ENCODE measurements at regions not wholly inside any gene's neighbourhood (a gene's known extent, or its start where the extent isn't known, plus 50 kb on each side); places are given as distances from the start of the nearest gene placed in this dataset.

- H3K4me1 Mint-ChIP-seq (ENCODE audit: low read depth): no peaks in the 10 kb centered on the region
- H3K27me3 Mint-ChIP-seq: peaks cover 6% of the 10 kb centered on the region
- H3K9me3 Mint-ChIP-seq: no peaks in the 10 kb centered on the region
- no peak overlapping the region for H3K27ac Mint-ChIP-seq
- no peaks in the 10 kb centered on the region for H3K36me3 Mint-ChIP-seq (ENCODE audit: low read depth)
- no peak overlapping the region for H3K4me3 Mint-ChIP-seq
Measured at GRCh38 chr9:19732441-19732951, 56.3 kb downstream of the SLC24A2 start.

GRCh38 chr9:19728101-19728500 is 60.7 kb downstream of the SLC24A2 start:
- H3K27me3 Mint-ChIP-seq: peaks cover 7% of the 10 kb centered on the region
- H3K9me3 Mint-ChIP-seq: no peaks in the 10 kb centered on the region
- H3K27ac Mint-ChIP-seq: no peak overlapping the region
- no peaks in the 10 kb centered on the region for H3K4me1 Mint-ChIP-seq (ENCODE audit: low read depth)
- no peaks in the 10 kb centered on the region for H3K36me3 Mint-ChIP-seq (ENCODE audit: low read depth)
- no peak overlapping the region for H3K4me3 Mint-ChIP-seq

- H3K9me3 Mint-ChIP-seq: no peaks in the 10 kb centered on the region
- peaks cover 10% of the 10 kb centered on the region for H3K27me3 Mint-ChIP-seq
- no peaks in the 10 kb centered on the region for H3K4me1 Mint-ChIP-seq (ENCODE audit: low read depth)
- H3K4me3 Mint-ChIP-seq: no peak overlapping the region
- H3K27ac Mint-ChIP-seq: no peak overlapping the region
- H3K36me3 Mint-ChIP-seq (ENCODE audit: low read depth): no peaks in the 10 kb centered on the region
Measured at GRCh38 chr9:19725970-19726369, 62.9 kb downstream of the SLC24A2 start.

- Mint-ChIP-seq H3K27ac (no peak overlapping the region), H3K9me3 (no peaks in the 10 kb centered on the region)
Measured at GRCh38 chr9:19720377-19720776, 68.5 kb downstream of the SLC24A2 start.

GRCh38 chr9:19703702-19704101 is 85.1 kb downstream of the SLC24A2 start:
- H3K27me3 Mint-ChIP-seq: no peaks in the 10 kb centered on the region
- no peak overlapping the region for H3K27ac Mint-ChIP-seq
- no peak overlapping the region for H3K4me3 Mint-ChIP-seq
- H3K4me1 Mint-ChIP-seq (ENCODE audit: low read depth): no peaks in the 10 kb centered on the region
- H3K9me3 Mint-ChIP-seq: no peaks in the 10 kb centered on the region
- H3K36me3 Mint-ChIP-seq (ENCODE audit: low read depth): no peaks in the 10 kb centered on the region

More at GRCh38 chr9:19720377-19720776, 68.5 kb downstream of the SLC24A2 start:
- H3K36me3 Mint-ChIP-seq (ENCODE audit: low read depth): no peaks in the 10 kb centered on the region
- H3K4me1 Mint-ChIP-seq (ENCODE audit: low read depth): no peaks in the 10 kb centered on the region
- peaks cover 10% of the 10 kb centered on the region for H3K27me3 Mint-ChIP-seq
- no peak overlapping the region for H3K4me3 Mint-ChIP-seq

GRCh38 chr9:19701991-19702390 is 86.8 kb downstream of the SLC24A2 start:
- Mint-ChIP-seq H3K27me3 (no peaks in the 10 kb centered on the region), H3K27ac (no peak overlapping the region), H3K4me3 (no peak overlapping the region), H3K36me3 (ENCODE audit: low read depth) (no peaks in the 10 kb centered on the region), H3K4me1 (ENCODE audit: low read depth) (no peaks in the 10 kb centered on the region), H3K9me3 (no peaks in the 10 kb centered on the region)

GRCh38 chr9:19701274-19701673 is 87.6 kb downstream of the SLC24A2 start:
- no peaks in the 10 kb centered on the region for H3K9me3 Mint-ChIP-seq
- H3K4me3 Mint-ChIP-seq: no peak overlapping the region
- no peaks in the 10 kb centered on the region for H3K27me3 Mint-ChIP-seq
- H3K4me1 Mint-ChIP-seq (ENCODE audit: low read depth): no peaks in the 10 kb centered on the region
- no peaks in the 10 kb centered on the region for H3K36me3 Mint-ChIP-seq (ENCODE audit: low read depth)
- no peak overlapping the region for H3K27ac Mint-ChIP-seq

GRCh38 chr9:19700699-19701098 is 88.1 kb downstream of the SLC24A2 start:
- Mint-ChIP-seq H3K36me3 (ENCODE audit: low read depth) (no peaks in the 10 kb centered on the region), H3K27ac (no peak overlapping the region), H3K4me1 (ENCODE audit: low read depth) (no peaks in the 10 kb centered on the region)

GRCh38 chr9:19699756-19700155 is 89.1 kb downstream of the SLC24A2 start:
- no peaks in the 10 kb centered on the region for H3K4me1 Mint-ChIP-seq (ENCODE audit: low read depth)
- no peak overlapping the region for H3K4me3 Mint-ChIP-seq
- H3K36me3 Mint-ChIP-seq (ENCODE audit: low read depth): no peaks in the 10 kb centered on the region
- H3K27ac Mint-ChIP-seq: no peak overlapping the region
- H3K27me3 Mint-ChIP-seq: no peaks in the 10 kb centered on the region
- no peaks in the 10 kb centered on the region for H3K9me3 Mint-ChIP-seq

More at GRCh38 chr9:19700699-19701098, 88.1 kb downstream of the SLC24A2 start:
- Mint-ChIP-seq H3K9me3 (no peaks in the 10 kb centered on the region), H3K27me3 (no peaks in the 10 kb centered on the region), H3K4me3 (no peak overlapping the region)

GRCh38 chr9:19698960-19699359 is 89.9 kb downstream of the SLC24A2 start:
- Mint-ChIP-seq H3K4me1 (ENCODE audit: low read depth) (no peaks in the 10 kb centered on the region), H3K9me3 (no peaks in the 10 kb centered on the region), H3K36me3 (ENCODE audit: low read depth) (no peaks in the 10 kb centered on the region), H3K27me3 (no peaks in the 10 kb centered on the region), H3K4me3 (no peak overlapping the region), H3K27ac (no peak overlapping the region)

GRCh38 chr9:19694601-19695000 is 94.2 kb downstream of the SLC24A2 start:
- Mint-ChIP-seq H3K27me3 (peaks cover 5% of the 10 kb centered on the region), H3K36me3 (ENCODE audit: low read depth) (no peaks in the 10 kb centered on the region), H3K4me3 (no peak overlapping the region), H3K9me3 (no peaks in the 10 kb centered on the region), H3K4me1 (ENCODE audit: low read depth) (no peaks in the 10 kb centered on the region), H3K27ac (no peak overlapping the region)

- Mint-ChIP-seq H3K4me1 (ENCODE audit: low read depth) (no peaks in the 10 kb centered on the region), H3K9me3 (peaks cover 8% of the 10 kb centered on the region), H3K4me3 (no peak overlapping the region), H3K27ac (no peak overlapping the region), H3K36me3 (ENCODE audit: low read depth) (no peaks in the 10 kb centered on the region), H3K27me3 (peaks cover 5% of the 10 kb centered on the region)
Measured at GRCh38 chr9:19690128-19690527, 98.7 kb downstream of the SLC24A2 start.

GRCh38 chr9:19689328-19690101 is 99.3 kb downstream of the SLC24A2 start:
- Mint-ChIP-seq H3K36me3 (ENCODE audit: low read depth) (no peaks in the 10 kb centered on the region), H3K27me3 (peaks cover 5% of the 10 kb centered on the region), H3K4me1 (ENCODE audit: low read depth) (no peaks in the 10 kb centered on the region), H3K4me3 (no peak overlapping the region), H3K9me3 (peaks cover 8% of the 10 kb centered on the region), H3K27ac (no peak overlapping the region)

GRCh38 chr9:19683715-19684114 is 105.1 kb downstream of the SLC24A2 start:
- H3K36me3 Mint-ChIP-seq (ENCODE audit: low read depth): no peaks in the 10 kb centered on the region
- H3K4me3 Mint-ChIP-seq: no peak overlapping the region
- no peak overlapping the region for H3K27ac Mint-ChIP-seq
- peaks cover 8% of the 10 kb centered on the region for H3K9me3 Mint-ChIP-seq
- H3K4me1 Mint-ChIP-seq (ENCODE audit: low read depth): peaks cover 4% of the 10 kb centered on the region
- H3K27me3 Mint-ChIP-seq: peaks cover 11% of the 10 kb centered on the region

GRCh38 chr9:19682397-19682796 is 106.4 kb downstream of the SLC24A2 start:
- H3K4me1 Mint-ChIP-seq (ENCODE audit: low read depth): peaks cover 4% of the 10 kb centered on the region
- H3K4me3 Mint-ChIP-seq: no peak overlapping the region
- peaks cover 11% of the 10 kb centered on the region for H3K27me3 Mint-ChIP-seq
- no peak overlapping the region for H3K27ac Mint-ChIP-seq
- H3K36me3 Mint-ChIP-seq (ENCODE audit: low read depth): no peaks in the 10 kb centered on the region
- H3K9me3 Mint-ChIP-seq: peaks cover 5% of the 10 kb centered on the region

- Mint-ChIP-seq H3K36me3 (ENCODE audit: low read depth) (no peaks in the 10 kb centered on the region), H3K27ac (no peak overlapping the region), H3K9me3 (peaks cover 5% of the 10 kb centered on the region), H3K27me3 (peaks cover 15% of the 10 kb centered on the region), H3K4me3 (no peak overlapping the region), H3K4me1 (ENCODE audit: low read depth) (peaks cover 4% of the 10 kb centered on the region)
Measured at GRCh38 chr9:19681846-19682245, 107.0 kb downstream of the SLC24A2 start.

All from stimulated activated naive CD8-positive, alpha-beta T cell treated with anti-CD3 and anti-CD28 coated beads, Interleukin-15, Interleukin-2, amounts not matched to agents 100 ng/mL and 50 ng/mL, for 24 hours (primary cell).